HG03354 (cell line): ENCODE measurements at regions not wholly inside any gene's neighbourhood (a gene's known extent, or its start where the extent isn't known, plus 50 kb on each side); places are given as distances from the start of the nearest gene placed in this dataset.
"Not testable (repeated sequence)": the region's sequence is repeated elsewhere in the genome, so short reads cannot be mapped to it uniquely, and the experiment has no call there.

Experiments used
- ATAC-seq: cut with Tn5 transposase; IDR thresholded peaks from one replicate; pipeline ENCODE4 v1.9.1; 2021; ENCODE audit warnings: mild to moderate bottlenecking; ENCODE audit not compliant: unreplicated experiment, poor library complexity, severe bottlenecking

DNA sequence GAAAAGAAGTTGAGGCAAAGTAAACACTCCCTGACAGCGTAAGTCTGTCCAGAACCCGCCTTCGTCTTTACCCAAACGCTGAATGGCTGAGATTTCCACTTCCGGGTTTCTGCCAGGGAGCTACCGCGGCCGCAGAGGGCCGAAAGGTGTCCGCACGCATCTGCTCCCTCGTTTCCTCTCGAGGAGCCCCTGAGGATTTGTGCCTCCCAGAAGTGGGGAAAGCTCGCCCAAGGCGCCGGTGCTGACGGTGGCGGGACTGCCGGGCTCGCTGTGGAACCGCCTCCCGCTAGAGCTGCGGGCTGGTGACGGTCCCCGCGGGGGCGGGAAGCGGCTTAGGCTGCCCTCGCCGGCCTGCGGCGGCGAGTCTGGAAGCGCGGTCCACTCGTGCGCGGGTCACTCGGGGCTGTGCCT, 1760.2 kb upstream of the DEFB115 start:
- no peak for ATAC-seq

DNA sequence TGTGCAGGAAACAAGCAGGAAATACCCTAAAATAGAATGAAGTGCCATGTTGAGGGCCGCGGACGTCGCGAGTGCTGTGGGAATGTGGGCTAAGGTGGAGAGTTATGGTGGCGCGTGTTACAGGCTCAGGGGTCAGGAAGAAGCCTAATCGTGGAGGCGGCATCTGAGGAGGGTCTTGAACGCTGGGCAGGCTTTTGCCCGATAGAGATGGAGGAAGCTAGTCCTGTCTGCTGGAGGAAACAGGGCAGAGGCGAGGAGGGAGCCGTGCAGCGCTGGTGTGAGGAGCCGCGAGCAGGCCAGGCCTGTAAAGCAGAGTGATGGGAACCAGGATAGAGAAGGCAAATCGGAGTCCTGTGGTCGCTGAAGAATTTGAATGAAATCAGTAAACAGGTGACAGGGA, 1759.8 kb upstream of the DEFB115 start:
- ATAC-seq: not testable (repeated sequence)

DNA sequence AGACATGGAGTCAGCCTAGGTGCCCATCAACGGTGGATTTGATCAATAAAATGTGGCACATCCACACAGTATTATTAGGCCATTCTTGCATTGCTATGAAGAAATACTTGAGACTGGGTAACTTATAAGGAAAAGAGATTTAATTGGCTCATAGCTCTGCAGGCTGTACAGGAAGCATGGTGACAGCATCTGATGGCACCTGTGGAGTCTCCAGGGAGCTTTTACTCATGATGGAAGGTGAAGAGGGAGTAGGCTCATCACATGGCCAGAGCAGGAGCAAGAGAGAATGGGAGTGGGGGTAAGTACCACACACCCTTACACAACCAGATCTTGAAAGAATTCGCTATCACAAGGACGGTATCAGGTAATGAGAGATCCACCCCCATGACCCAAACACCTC, 1756.7 kb upstream of the DEFB115 start:
- not testable (repeated sequence) for ATAC-seq

DNA sequence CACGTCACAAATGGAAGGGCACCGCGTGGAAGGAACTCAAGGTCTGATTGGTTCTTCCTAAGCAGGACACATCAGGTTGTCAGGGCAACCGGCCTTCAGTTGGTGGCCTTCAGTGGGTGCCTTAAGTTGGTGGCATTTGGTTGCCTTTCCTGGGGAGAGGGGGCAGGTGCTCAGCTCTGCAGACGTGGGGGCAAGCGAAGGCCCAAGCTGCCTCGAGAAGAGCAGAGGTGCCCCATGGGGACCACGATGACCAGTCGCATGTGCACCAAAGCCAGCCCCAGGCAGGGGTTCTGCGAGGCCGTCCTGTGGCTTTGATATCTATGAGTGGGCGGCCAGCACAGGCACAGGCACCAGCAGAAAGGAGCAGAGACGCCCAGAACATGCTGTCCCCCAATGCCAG, 1742.8 kb upstream of the DEFB115 start:
- ATAC-seq: not testable (repeated sequence)

DNA sequence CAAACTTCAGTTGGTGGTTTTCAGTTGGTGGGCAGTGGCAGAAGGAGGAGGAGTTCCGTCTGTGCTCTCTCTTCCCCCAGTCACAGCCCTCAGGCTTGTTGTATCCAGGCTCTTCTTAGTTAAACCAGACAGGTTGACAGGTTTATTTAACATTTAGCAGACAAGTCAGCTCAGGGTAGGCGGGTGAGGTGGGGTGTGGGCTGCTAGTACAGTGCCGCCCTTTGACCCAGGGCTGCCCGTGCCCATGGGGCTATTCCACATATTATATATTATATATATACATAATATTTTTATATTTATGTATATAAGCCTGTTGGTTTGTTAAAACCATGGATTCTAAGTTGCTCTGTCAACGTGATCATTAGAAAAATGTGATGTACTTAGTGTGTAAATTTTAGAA, 1740.6 kb upstream of the DEFB115 start:
- ATAC-seq: not testable (repeated sequence)

DNA sequence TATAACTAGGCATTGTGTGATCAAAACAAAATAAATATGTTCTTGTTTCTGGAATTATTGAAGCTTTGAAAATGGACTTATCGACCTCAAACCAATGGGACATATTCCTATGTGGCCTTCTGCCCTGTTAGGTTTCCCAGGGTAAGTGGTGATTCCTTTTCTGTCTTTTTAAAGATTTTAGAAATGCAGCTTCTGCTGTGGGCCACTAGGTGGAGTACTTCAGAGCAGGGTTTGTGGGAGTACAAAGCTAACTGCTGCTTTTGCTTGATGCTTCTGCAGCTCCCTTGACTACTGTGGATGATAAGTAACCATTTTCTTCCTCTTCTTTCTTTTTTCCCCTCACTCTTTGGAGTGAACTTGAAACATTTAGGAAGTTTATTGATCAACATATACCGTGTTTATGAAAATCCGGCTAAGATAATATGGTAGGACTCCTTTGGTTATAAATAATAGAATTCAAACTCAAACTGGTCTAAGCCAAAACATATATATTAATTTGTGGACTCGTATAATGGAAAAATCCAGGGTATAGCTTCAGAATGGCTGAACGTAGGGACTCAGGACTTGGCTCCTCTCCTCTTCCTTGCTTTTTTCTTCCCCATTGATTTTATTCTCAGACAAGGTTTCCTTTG, 1737.7 kb upstream of the DEFB115 start:
- not testable (repeated sequence) for ATAC-seq

DNA sequence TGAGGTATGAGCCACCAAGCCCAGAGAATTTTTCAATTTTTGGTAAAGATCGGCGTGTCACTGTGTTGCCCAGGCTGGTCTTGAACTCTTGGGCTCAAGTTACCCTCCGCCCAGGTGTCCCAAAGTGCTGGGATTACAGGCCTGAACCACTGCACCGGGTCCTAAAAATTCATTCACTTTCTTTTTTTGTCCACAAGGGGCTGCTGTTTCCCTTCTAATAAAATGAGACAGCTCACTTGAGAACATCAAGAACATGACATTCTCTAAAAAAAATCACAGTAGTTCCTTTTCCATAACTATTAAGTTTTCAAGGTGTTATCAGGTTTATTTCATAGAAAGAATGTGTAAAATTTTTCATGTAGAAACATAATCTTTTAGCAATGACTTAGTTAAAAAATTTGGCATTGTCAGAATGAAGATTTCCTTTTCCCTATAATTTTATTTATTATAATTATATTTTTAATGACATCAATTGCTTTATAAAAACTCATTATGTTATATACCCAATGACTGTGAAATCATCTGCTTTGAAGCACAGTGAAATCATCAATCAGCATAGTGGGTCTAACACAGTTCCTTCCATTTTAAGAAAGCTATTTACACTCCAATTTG, 1723.8 kb upstream of the DEFB115 start:
- ATAC-seq: not testable (repeated sequence)

DNA sequence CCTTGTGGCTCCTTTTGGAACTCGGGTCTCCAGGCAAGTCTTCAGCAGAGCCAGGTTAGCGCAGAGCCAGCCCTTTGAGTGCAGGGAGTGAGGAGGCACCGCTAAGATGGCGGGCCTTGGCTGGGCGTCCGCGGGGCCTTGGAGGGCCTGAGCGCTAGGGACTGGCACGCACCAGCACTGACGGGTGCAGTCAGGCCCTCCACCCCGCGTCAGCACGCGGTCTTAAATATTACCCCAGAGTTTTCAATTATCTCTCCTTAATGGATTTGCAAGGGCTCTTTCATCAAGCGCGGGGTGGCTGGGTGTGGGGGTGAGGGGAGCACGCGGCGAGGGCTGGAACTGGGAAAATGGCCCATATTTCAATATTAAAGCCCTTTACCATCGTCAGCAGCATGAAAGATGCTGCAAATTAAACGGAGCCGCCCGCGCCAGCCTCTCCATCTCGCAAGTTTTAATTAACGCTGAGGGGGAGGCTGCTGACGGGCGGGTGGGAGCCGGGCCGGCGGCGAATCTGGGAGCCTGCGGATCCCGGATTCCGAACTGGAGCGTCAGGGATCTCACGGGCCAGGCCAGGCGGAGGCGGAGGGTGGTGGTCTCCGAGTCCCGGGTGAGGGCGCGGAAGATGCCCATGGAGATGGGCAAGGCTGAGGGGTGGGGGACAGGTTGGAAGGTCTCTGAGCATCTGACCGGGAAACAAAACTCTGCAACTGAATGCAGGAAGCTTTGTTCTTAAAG, 1690.4 kb upstream of the DEFB115 start:
- ATAC-seq: not testable (repeated sequence)

DNA sequence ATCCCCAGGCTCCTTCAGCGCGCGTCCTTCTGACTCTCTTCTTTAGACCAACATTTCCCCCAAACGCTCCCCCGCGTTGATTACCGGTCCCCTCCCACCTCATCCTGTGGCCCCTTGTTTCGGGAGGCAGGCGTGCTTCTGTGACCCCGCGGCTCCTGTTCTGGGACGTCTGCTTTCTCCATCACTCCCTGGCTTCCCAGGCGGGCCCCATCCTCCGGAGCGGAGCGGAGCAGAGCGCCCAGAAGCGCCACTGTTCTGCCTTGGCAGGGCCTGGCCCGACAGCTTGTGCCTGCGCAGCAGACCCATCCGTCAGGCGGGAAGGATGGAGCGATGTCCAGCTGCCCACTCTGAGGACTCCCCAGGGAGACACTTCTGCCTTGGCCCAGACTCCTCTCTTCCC, 1689.8 kb upstream of the DEFB115 start:
- not testable (repeated sequence) for ATAC-seq

DNA sequence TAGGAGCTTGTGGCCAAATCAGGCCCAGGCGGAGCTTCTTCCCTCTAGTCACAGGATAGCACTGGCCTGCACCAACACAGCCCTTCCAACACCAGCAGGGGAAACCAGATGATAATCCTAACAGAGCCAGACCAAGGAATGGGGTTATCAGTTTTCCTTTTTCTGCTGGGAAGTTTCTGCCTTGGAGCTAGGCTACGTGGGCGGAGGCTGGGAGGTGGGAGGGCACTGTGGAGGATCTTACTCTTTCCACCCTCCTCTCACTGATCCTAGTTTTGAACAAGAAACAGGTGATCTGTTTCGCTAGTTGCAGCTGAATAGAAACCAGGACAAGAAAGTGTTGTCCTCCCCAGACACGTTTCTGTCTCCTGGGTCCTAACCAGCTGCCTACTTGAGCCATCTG, 1687.3 kb upstream of the DEFB115 start:
- not testable (repeated sequence) for ATAC-seq

DNA sequence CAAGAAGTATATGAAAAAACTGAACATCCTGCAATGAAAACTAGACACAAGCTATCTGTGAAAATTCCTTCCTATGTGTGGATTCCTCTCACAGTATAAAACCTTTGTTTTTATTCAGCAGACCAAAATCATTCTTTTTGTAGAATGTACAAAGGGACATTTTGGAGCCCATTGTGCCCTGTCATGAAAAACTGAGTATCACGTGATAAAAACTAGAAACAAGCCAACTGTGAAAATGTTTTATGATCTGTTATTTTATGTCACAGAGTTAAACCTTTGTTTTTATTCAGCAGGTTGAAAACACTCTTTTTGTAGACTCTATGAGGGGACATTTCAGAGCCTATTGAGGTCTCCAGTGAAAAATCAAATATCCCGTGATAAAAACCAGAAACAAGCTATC, 1667.9 kb upstream of the DEFB115 start:
- not testable (repeated sequence) for ATAC-seq

DNA sequence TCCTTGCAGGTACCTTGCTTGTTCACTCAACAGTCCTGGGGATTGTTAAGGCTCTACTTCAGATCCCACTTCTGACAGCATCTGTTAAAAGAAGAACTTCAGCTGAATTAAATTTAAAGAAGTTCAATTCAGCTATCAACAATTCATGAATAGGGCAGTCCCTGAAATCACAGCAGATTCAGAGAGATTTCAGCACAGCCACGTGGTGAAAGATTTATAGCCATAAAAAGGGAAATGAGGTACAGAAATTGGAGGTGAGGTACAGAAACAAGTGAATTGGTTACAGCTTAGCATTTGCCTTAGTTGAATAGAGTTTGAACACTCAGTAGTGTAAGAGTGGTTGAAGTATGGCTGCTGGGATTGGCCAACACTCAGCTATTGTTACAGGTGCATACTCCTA, 1653.3 kb upstream of the DEFB115 start:
- ATAC-seq: not testable (repeated sequence)

DNA sequence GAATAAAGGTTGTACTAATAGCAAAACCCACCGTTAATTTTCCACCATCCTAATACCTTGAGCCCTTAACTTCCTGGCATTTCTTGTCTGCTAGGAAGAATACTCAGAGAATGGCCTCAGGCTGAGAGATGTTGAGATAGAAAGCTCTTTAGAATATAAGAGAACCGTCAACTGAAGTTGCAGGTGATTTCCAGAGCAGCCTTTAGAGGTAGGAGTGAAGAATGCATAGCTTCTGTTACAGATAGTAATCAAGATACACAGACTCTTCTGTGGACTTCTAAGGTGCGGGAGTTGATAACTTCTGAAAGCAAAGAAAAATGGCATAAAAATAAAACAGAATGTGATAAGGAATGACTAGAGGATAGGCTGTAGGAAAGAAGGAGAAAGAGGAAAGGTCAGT, 1651.3 kb upstream of the DEFB115 start:
- ATAC-seq: not testable (repeated sequence)

DNA sequence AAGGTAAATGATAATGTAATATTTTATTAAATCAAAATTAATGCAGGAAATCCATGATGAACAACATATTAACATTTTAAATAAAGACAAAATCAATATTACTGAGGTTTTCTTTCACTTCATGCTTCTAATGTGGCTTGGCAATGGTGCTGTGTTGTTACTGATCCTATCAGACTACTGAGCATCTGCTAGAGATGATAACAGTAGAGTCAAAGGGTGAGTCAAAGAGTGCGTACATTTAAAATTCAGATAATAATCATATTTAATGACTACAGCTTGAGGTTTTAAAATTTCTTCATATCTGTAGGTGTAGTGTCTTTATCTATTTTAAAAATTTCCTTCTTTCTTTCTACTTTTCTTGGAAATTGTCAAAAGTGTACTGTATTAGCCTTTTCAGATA, 1628.1 kb upstream of the DEFB115 start:
- not testable (repeated sequence) for ATAC-seq
